ENCODE measurements at regions not wholly inside any gene's neighbourhood (a gene's known extent, or its start where the extent isn't known, plus 50 kb on each side); places are given as distances from the start of the nearest gene placed in this dataset.

GRCh38 chr20:50289581-50289980, 99.0 kb downstream of the CEBPB start:
- no peak overlapping the region for H3K4me3 Mint-ChIP-seq
- ATAC-seq (replicated peaks; ENCODE audit: extremely low read depth, poor library complexity, severe bottlenecking) (no peak), DNase-seq (ENCODE audit: low spot score in 2 of 2) (no peak)
- H3K36me3 Mint-ChIP-seq (ENCODE audit: insufficient read depth): no peaks in the 10 kb centered on the region
- H3K9me3 Mint-ChIP-seq: no peaks in the 10 kb centered on the region
- peaks cover 3% of the 10 kb centered on the region for H3K4me1 Mint-ChIP-seq
- no peak overlapping the region for H3K27ac Mint-ChIP-seq (ENCODE audit: low read depth)
- peaks cover 44% of the 10 kb centered on the region for H3K27me3 Mint-ChIP-seq

GRCh38 chr20:50290112-50290511, 99.5 kb downstream of the CEBPB start:
- no peaks in the 10 kb centered on the region for H3K9me3 Mint-ChIP-seq
- no peaks in the 10 kb centered on the region for H3K4me1 Mint-ChIP-seq
- no peak overlapping the region for H3K27ac Mint-ChIP-seq (ENCODE audit: low read depth)
- DNase-seq (ENCODE audit: low spot score in 2 of 2): no peak
- H3K4me3 Mint-ChIP-seq: no peak overlapping the region
- peaks cover 44% of the 10 kb centered on the region for H3K27me3 Mint-ChIP-seq
- no peaks in the 10 kb centered on the region for H3K36me3 Mint-ChIP-seq (ENCODE audit: insufficient read depth)
- no peak for ATAC-seq (replicated peaks; ENCODE audit: extremely low read depth, poor library complexity, severe bottlenecking)

- H3K9me3 Mint-ChIP-seq: no peaks in the 10 kb centered on the region
- H3K27ac Mint-ChIP-seq (ENCODE audit: low read depth): no peak overlapping the region
- H3K27me3 Mint-ChIP-seq: peaks cover 44% of the 10 kb centered on the region
- H3K4me1 Mint-ChIP-seq: no peaks in the 10 kb centered on the region
- ATAC-seq (replicated peaks; ENCODE audit: extremely low read depth, poor library complexity, severe bottlenecking) (no peak), DNase-seq (ENCODE audit: low spot score in 2 of 2) (no peak)
- no peak overlapping the region for H3K4me3 Mint-ChIP-seq
- H3K36me3 Mint-ChIP-seq (ENCODE audit: insufficient read depth): no peaks in the 10 kb centered on the region
Observed at GRCh38 chr20:50290808-50291207, 100.2 kb downstream of the CEBPB start.

GRCh38 chr20:50291254-50292078, 100.8 kb downstream of the CEBPB start:
- DNase-seq (ENCODE audit: low spot score in 2 of 2) (no peak), ATAC-seq (replicated peaks; ENCODE audit: extremely low read depth, poor library complexity, severe bottlenecking) (no peak)
- no peak overlapping the region for H3K27ac Mint-ChIP-seq (ENCODE audit: low read depth)
- no peaks in the 10 kb centered on the region for H3K4me1 Mint-ChIP-seq
- H3K36me3 Mint-ChIP-seq (ENCODE audit: insufficient read depth): no peaks in the 10 kb centered on the region
- no peaks in the 10 kb centered on the region for H3K9me3 Mint-ChIP-seq
- no peak overlapping the region for H3K4me3 Mint-ChIP-seq
- peaks cover 44% of the 10 kb centered on the region for H3K27me3 Mint-ChIP-seq

- Mint-ChIP-seq H3K4me3 (no peak overlapping the region), H3K9me3 (no peaks in the 10 kb centered on the region), H3K27me3 (peaks cover 44% of the 10 kb centered on the region), H3K36me3 (ENCODE audit: insufficient read depth) (no peaks in the 10 kb centered on the region), H3K4me1 (no peaks in the 10 kb centered on the region), H3K27ac (ENCODE audit: low read depth) (no peak overlapping the region)
- ATAC-seq (replicated peaks; ENCODE audit: extremely low read depth, poor library complexity, severe bottlenecking): no peak
- DNase-seq (ENCODE audit: low spot score in 2 of 2): no peak
Observed at GRCh38 chr20:50292079-50292590, 101.5 kb downstream of the CEBPB start.

GRCh38 chr20:50292591-50293283, 102.1 kb downstream of the CEBPB start:
- DNase-seq (ENCODE audit: low spot score in 2 of 2): no peak
- H3K27ac Mint-ChIP-seq (ENCODE audit: low read depth): no peak overlapping the region
- H3K27me3 Mint-ChIP-seq: peaks cover 40% of the 10 kb centered on the region
- H3K36me3 Mint-ChIP-seq (ENCODE audit: insufficient read depth): no peaks in the 10 kb centered on the region
- no peak overlapping the region for H3K4me3 Mint-ChIP-seq
- no peak for ATAC-seq (replicated peaks; ENCODE audit: extremely low read depth, poor library complexity, severe bottlenecking)
- H3K4me1 Mint-ChIP-seq: no peaks in the 10 kb centered on the region
- no peaks in the 10 kb centered on the region for H3K9me3 Mint-ChIP-seq

GRCh38 chr20:50293284-50294139, 102.9 kb downstream of the CEBPB start:
- Mint-ChIP-seq H3K27ac (ENCODE audit: low read depth) (no peak overlapping the region), H3K9me3 (no peaks in the 10 kb centered on the region)

GRCh38 chr20:50294164-50295088, 103.8 kb downstream of the CEBPB start:
- DNase-seq (ENCODE audit: low spot score in 2 of 2) (no peak), ATAC-seq (replicated peaks; ENCODE audit: extremely low read depth, poor library complexity, severe bottlenecking) (no peak)
- Mint-ChIP-seq H3K27me3 (peaks cover 25% of the 10 kb centered on the region), H3K36me3 (ENCODE audit: insufficient read depth) (no peaks in the 10 kb centered on the region), H3K9me3 (no peaks in the 10 kb centered on the region), H3K27ac (ENCODE audit: low read depth) (no peak overlapping the region), H3K4me3 (no peak overlapping the region), H3K4me1 (no peaks in the 10 kb centered on the region)

More at GRCh38 chr20:50293284-50294139, 102.9 kb downstream of the CEBPB start:
- Mint-ChIP-seq H3K4me1 (no peaks in the 10 kb centered on the region), H3K36me3 (ENCODE audit: insufficient read depth) (no peaks in the 10 kb centered on the region), H3K27me3 (peaks cover 32% of the 10 kb centered on the region), H3K4me3 (no peak overlapping the region)
- no peak for DNase-seq (ENCODE audit: low spot score in 2 of 2)
- no peak for ATAC-seq (replicated peaks; ENCODE audit: extremely low read depth, poor library complexity, severe bottlenecking)

GRCh38 chr20:50295345-50295744, 104.7 kb downstream of the CEBPB start:
- H3K4me3 Mint-ChIP-seq: no peak overlapping the region
- H3K27me3 Mint-ChIP-seq: peaks cover 16% of the 10 kb centered on the region
- H3K4me1 Mint-ChIP-seq: no peaks in the 10 kb centered on the region
- no peak overlapping the region for H3K27ac Mint-ChIP-seq (ENCODE audit: low read depth)
- no peak for ATAC-seq (replicated peaks; ENCODE audit: extremely low read depth, poor library complexity, severe bottlenecking)
- no peaks in the 10 kb centered on the region for H3K36me3 Mint-ChIP-seq (ENCODE audit: insufficient read depth)
- H3K9me3 Mint-ChIP-seq: no peaks in the 10 kb centered on the region
- no peak for DNase-seq (ENCODE audit: low spot score in 2 of 2)

- Mint-ChIP-seq H3K4me3 (no peak overlapping the region), H3K27ac (ENCODE audit: low read depth) (no peak overlapping the region), H3K4me1 (no peaks in the 10 kb centered on the region), H3K36me3 (ENCODE audit: insufficient read depth) (no peaks in the 10 kb centered on the region), H3K9me3 (no peaks in the 10 kb centered on the region), H3K27me3 (peaks cover 10% of the 10 kb centered on the region)
- ATAC-seq (replicated peaks; ENCODE audit: extremely low read depth, poor library complexity, severe bottlenecking) (no peak), DNase-seq (ENCODE audit: low spot score in 2 of 2) (no peak)
Observed at GRCh38 chr20:50295762-50296449, 105.3 kb downstream of the CEBPB start.

All from central memory CD8-positive, alpha-beta T cell (primary cell).